ENCODE measurements at regions not wholly inside any gene's neighbourhood (a gene's known extent, or its start where the extent isn't known, plus 50 kb on each side); places are given as distances from the start of the nearest gene placed in this dataset.

- no peak for DNase-seq (ENCODE audit: insufficient read length, low spot score)
- no peak for FAIRE-seq
- TF ChIP-seq CTCF (IDR thresholded peaks at IDR 0.05; ENCODE audit: insufficient read depth, missing control alignments), result no peak
Measured at GRCh38 chr13:99132295-99132835, 68.3 kb upstream of the UBAC2 start.

- DNase-seq (ENCODE audit: insufficient read length, low spot score) (no peak), FAIRE-seq (no peak)
- no peak for TF ChIP-seq CTCF (IDR thresholded peaks at IDR 0.05; ENCODE audit: insufficient read depth, missing control alignments)
Measured at GRCh38 chr13:99133230-99133629, 67.4 kb upstream of the UBAC2 start.

- DNase-seq (ENCODE audit: insufficient read length, low spot score) (no peak), FAIRE-seq (no peak)
- TF ChIP-seq CTCF (IDR thresholded peaks at IDR 0.05; ENCODE audit: insufficient read depth, missing control alignments), result no peak
Measured at GRCh38 chr13:99133848-99134247, 66.8 kb upstream of the UBAC2 start.

GRCh38 chr13:99135591-99135990 is 65.1 kb upstream of the UBAC2 start:
- no peak for TF ChIP-seq CTCF (IDR thresholded peaks at IDR 0.05; ENCODE audit: insufficient read depth, missing control alignments)
- no peak for DNase-seq (ENCODE audit: insufficient read length, low spot score)
- FAIRE-seq, result no peak

- no peak for DNase-seq (ENCODE audit: insufficient read length, low spot score)
- TF ChIP-seq CTCF (IDR thresholded peaks at IDR 0.05; ENCODE audit: insufficient read depth, missing control alignments), result no peak
- FAIRE-seq, result no peak
Measured at GRCh38 chr13:99136427-99136954, 64.2 kb upstream of the UBAC2 start.

- no peak for TF ChIP-seq CTCF (IDR thresholded peaks at IDR 0.05; ENCODE audit: insufficient read depth, missing control alignments)
- no peak for DNase-seq (ENCODE audit: insufficient read length, low spot score)
- FAIRE-seq, result no peak
Measured at GRCh38 chr13:99140831-99141230, 59.8 kb upstream of the UBAC2 start.

GRCh38 chr13:99143904-99144303 is 56.8 kb upstream of the UBAC2 start:
- DNase-seq (ENCODE audit: insufficient read length, low spot score), result no peak
- FAIRE-seq, result no peak
- no peak for TF ChIP-seq CTCF (IDR thresholded peaks at IDR 0.05; ENCODE audit: insufficient read depth, missing control alignments)
